GM21526 (cell line): ENCODE measurements at regions not wholly inside any gene's neighbourhood (a gene's known extent, or its start where the extent isn't known, plus 50 kb on each side); places are given as distances from the start of the nearest gene placed in this dataset.

ENCODE experiments used
- ATAC-seq: cut with Tn5 transposase; IDR thresholded peaks from one replicate; pipeline ENCODE4 v1.9.1; 2021; ENCODE audit warnings: moderate library complexity; ENCODE audit not compliant: unreplicated experiment, low FRiP score

DNA sequence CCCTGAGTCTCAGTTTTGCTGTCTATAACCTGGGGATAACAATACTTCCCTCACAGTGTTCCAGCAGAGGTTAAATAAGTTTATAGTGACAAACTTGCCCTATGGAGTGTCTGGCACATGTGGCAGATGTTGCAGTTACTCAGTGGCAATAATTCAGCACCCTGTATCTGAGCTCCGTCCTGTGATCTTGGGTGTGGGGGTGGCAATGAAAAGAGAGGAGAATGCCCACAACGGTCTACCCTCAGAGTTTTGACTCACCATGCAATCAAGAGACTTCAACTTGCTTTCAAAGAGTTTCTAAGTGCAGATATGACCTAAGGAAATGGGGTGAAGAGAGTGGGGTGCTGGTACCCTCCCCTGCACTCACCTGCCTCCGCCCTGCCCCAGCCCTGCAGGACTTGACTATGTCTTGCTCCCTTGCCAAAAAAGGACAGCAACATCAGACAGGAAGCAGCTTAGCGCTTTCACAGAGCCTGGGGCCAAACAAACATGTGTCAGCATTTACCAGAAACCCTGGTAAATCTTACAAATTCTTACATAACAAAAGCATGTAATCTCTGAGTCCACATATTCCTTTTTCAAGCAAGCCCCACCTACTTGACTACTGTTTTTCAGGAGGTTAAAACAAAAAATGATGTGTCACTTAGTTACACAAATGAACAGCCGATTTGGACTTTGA, 185.1 kb upstream of the CAMK1G start:
- ATAC-seq, result no peak

DNA sequence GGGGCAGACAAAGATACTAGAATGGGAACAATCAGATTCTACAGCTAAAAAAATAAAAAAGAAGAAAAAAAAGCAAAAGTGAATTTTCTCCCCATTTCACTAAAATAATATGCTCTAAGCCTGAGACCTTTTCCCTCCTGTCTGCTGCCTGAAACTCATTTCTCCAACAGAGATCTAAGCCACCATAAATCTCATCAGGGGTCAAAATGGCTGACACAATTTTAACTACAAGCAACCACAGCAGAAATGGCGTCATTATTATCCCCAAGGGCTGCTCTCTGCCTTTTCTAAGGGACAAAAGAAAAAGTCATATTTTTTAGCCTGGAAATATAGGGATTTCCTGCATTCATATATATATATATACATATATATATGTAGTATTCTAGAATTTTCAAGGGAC, 183.7 kb upstream of the CAMK1G start:
- no peak for ATAC-seq

DNA sequence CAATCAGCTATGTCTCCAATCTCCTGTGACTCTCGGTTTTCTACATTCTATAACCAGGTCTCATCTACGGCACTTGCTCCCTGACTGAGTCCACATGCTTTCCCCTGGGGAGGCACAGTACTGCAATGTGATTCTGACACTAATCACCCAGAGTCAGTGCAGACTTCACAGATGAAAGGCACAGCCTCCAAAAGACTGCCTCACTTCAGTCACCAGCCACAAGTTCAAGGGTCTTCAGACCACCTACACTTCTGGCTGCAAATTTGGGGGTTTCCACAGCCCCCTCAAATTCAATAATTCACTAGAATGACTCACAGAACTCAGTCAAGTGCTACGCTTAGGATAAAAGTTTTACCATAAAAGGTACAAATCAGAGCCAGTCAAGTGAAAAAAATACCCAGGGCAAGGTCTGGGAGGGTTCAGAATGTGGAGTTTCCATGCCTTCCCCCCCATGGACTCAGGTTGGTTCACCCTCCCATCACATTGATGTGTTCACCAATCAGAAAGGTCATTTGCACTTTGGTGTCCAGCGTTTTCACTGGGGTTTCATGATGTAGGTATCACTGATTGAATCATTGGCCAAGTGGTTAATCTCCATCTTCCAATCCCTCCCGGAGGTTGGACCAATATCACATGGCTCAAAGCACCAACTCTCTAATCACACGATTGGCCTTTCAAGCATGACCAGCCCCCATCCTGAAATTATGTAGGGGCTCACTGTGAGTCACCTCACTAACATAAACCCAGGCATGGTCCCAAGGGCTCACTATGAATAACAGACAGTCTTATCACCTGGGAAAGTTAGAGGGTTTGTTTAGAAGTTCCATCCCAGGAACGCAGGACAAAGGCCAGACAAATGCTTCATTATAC, 182.9 kb upstream of the CAMK1G start:
- no peak for ATAC-seq

DNA sequence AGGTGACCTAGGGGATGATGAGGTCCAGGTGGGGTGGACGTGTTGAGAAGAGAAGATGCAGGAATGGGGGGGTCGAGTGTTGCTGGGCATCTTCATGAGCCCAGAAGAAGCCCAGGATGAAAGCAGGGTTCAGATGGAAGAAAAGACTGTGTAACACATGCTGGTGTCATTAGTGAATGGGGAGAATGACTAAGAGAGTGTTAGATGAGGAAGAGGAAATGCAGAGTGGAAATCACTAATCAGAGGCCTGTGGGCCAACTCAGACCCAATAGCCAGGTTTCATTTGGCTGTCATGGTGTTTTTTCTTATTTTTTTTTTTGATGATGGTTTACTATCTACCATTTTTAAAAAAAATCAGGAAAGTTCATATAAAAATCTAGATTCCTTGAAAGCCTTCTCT, 180.8 kb upstream of the CAMK1G start:
- no peak for ATAC-seq

DNA sequence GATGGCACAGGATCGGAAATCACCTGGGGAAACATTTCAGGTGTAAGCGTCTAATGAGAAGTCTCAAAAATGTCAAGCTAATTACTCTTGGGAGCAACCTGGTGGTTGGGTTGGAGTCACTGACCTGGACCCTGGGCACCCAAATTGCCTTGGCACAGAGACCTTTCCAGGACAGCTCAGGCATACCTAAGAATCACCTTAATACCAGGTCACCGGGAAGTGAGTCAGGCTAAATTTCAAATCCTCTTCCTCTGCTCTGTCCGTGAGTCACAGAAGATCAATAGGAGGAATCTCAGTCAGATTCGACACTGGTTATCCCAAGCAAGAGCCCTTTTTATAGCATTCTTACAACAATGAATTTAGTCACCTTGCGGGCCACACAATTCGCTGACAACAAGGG, 179.6 kb upstream of the CAMK1G start:
- no peak for ATAC-seq

DNA sequence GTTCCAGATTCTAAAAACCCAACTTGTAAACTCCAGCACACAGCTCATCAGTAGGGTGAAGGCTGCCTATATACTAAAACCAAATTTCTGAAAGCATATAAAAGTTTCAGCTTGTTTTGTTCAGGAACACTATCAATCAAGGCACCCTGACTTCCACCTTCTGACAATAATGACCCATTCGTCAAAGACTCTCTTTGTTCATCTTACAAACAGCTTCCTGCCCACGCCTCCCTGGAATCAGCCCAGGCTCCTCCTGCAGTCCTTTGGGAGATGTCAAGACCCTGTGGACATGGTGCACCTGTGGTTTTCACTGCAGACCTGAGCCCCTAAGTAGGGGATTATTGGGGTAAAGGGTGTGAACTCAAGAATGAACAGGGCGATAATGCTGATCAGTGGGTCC, 178.9 kb upstream of the CAMK1G start:
- no peak for ATAC-seq

DNA sequence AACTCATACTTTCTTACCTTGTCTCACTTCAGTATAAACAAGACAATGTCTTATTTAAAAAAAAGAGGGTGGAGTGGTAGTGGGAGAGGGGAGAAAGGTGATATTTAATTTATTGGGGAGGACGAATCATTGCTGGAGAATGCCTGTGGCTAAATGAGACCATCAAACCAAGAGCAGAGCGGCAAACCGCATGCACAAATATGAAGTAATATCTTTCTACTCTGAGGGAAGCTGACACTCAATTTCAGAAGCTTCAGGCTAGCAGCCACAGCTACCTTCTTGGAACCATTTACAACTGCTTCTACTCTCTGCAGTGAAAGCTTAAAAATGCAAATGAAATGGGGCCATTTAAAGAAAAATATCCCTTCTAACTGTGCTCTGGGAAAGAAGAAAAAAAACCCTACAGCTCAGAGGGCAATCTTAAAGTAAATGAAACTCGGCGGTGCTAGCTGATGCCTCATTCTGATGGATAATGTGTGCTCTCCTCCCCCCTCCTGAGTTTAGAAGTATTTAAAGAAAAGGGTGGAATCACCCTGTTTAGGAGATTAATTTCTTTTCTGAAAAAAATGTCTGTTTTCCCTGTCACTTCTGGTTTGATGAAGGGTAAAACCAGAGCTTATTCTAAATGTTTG, 178.2 kb upstream of the CAMK1G start:
- ATAC-seq, result no peak

DNA sequence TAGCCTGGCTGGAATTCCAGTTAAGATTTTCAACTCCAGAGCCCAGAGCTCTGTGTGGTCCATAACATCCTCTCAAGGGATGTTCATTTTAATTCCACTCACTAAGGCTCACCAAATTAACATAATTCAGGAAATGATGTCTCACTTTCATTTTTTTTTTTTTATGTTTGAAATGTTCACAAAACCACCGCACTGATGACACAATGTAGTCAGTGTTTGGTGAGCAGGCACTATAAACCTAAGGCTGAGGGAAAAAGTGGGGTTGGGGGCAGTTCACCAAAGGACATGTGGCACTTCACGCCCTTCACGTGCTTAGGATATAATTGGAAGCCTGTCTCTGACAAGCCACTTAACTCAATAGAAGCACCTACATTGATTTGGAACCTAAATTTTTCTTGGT, 177.3 kb upstream of the CAMK1G start:
- ATAC-seq, result no peak

DNA sequence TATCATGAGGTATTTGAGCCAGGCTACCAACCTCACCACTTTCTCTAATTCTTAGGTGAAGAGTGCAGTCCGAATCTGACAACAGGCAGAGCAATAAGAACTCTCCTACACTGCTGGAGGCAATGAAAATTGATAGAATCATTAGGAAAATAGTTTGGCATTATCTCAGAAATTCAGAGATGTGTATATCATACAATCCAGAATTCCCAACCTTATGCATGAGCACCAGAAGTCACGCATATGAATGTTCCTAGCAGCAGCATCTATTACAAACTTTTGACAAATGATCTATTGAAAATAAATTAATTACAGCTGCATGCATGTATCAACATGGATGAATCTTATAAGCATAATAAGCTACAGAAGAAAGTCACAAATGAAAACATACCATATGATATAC, 176.9 kb upstream of the CAMK1G start:
- ATAC-seq, result no peak

DNA sequence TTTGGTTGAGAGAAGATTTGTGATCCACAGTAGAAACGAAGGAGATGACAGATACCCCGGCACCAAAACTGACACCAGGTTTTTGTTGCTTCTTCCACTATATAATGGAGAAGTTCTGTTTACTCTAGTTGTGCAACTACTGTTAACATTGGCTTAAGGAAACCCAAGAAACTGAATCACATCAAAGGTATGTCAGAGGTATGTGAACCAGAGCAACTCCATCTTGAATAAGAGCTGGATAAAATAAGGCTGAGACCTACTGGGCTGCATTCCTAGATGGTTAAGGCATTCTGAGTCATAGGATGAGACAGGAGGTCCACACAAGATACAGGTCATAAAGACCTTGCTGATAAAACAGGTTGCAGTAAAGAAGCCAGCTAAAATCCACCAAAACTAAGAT, 173.7 kb upstream of the CAMK1G start:
- ATAC-seq, result no peak

DNA sequence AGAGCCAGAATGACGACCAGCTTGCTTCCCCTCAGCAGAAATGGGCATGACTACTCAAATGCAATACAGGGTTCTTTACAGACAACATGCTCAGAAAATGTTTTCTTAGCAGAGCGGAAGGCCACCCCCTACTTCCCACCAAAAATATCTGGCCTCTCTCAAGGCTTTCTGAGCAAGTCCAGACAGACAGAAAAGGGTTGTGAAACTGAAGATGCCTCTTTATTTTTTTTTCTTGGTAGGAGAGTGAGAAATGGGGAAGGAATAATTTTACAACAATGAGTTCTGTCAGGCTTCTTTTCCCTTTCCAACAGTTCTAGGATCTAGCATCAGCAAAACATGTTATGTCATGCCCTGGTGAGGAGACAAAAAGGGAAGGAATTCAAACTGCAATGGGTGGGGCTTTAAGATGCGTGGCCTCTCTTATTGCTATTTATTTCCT, 172.0 kb upstream of the CAMK1G start:
- no peak for ATAC-seq

DNA sequence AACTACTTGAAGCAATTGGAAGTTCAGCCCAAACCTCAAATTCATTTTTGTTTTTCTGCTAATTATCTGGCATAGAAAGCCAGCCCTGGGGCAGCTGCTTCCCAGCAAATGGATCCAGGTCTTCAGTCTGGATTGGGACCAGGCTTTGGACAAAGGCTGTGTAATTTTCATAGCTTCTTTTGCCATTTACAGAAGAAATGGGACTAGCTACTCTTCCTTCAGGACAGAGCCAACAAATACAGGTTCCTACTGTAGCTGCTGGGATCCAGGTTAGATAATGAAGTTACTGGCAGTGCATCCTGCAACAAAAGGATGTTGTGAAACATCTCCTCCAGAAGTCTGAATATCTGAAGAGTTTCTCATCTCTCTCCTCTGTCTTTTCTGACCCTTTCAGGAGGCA, 171.5 kb upstream of the CAMK1G start:
- no peak for ATAC-seq

DNA sequence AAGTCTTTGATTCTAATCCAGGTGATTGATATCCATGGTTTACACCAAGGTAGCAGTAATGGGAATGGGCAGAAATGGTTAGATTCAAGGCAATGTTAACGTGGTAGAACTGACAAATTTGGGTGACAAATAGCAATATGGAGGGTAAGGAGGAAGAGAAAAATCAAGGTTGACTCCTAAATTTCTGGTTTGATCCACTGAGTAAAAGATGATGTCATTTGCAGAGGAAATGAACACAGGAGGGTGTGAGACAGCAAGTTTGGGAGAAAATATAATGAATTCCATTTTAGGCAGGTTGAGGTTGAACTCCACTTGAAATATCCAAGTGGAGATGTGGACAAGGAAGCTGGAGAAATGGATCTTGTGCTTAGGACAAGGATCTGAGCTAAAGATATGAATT, 170.9 kb upstream of the CAMK1G start:
- no peak for ATAC-seq

DNA sequence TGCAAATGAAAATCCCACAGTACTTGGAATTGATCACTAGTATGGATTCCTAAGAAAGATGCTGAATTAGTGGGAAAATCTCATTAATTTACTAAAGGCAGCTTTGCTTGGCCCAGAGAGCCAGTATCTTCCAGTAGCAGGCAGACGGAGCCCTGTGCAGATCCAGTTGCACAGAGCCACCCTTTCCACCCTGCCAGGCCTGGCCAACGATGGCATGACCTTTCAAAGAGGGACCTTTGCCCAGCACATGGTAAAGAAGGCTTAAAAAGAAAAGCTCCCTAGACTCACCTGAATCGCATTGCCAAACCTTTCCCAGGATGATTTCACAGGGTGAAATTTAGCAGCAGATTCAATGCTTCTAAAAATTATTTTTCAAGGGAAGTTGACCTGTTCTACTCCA, 170.5 kb upstream of the CAMK1G start:
- no peak for ATAC-seq

DNA sequence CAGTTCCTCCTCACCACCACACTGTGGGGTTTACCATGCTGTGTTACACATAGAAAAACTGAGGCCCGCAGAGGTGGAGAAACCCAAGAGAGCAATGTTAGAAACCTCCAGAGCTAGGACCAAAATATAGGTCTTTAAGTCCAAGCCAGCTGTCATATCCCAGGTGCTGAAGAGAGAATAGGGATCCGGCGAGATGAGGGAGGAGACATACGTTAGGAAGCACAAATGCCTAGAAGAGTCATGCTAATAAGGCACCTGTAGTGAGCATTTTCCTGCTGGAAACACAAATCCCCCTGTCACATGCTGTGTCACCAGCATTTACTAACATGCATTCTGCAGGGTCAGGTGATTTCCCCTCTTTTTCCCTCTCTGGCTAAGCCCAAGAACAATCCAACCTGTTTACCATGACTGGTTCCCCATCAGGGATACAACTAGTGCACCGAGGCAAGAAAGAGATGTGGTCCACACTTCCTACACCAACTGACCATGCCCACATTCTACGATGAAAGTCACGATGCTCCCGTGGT, 168.6 kb upstream of the CAMK1G start:
- no peak for ATAC-seq

DNA sequence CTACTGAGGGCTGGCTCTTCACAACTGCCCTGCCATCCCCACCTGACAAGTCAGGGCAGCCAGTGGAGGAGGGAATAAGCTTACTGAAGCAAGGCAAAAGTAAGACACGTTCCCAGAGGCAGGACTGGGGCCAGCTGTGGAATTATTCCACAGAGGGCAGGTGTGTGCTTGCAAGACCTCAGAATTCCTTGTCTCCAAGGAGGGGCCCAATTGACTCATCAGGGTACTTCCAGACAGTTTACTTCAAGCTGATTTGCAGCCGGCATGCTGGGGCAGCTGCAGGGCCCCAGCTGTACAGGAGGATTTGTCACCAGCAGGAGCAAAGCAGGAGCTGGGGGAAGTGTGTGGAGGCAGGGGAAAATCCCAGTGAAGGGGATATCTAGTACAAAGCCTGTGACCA, 167.5 kb upstream of the CAMK1G start:
- ATAC-seq, result no peak

DNA sequence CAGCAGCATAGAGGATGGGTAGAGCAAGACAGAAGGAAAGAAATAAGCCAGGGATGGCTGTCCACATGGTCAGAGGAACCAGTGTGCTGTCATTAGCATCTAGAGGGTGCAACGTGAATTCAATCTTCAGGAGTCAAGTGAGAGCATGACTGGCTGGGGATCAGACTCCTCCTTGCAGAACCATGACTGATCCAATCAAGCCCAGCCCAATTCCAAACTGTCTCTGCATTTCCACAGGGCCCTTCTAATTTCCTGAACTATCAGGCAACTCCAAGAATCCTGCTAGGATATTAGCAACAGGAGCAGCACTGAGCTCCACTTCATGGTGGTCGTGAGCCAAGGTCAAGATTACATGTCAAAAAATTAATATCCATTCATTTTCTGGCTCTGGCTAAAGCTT, 166.8 kb upstream of the CAMK1G start:
- ATAC-seq, result no peak

DNA sequence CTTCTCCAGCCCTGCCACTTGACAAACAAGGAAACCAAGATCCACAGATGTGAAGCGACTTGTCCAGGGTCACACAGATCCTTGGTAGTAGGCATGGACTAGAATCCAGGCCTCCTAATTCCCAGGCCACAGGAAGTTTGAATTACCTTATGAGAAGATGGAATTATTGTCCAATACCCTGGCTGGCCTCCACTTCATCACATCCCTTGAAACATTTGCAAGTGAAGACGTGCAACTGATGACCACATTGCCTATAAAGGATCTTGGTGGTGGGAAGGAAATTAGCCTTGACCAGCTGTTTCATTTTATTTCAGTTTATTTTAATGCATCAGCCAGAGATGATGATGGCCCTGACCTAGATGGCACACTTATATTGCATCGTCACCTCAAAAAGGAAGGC, 165.8 kb upstream of the CAMK1G start:
- no peak for ATAC-seq

DNA sequence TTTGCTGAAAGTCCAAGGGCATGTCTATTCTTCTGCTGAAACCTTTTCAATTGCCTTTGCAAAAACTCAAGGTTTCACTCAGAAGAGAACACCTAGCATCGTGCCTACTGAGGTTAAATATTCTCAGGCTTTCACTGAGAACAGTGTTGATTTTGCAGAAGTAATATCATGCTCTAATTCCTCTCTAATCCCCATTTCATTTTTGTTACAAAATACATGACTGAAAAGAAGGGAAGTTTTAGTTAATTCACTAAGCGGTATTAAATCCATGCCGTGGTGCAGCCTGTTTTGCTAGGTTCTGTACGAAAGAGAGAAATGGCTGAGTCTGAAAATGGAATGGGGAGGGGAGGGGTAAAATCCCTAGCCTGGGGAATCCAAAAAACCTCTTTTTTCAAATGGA, 163.2 kb upstream of the CAMK1G start:
- no peak for ATAC-seq

DNA sequence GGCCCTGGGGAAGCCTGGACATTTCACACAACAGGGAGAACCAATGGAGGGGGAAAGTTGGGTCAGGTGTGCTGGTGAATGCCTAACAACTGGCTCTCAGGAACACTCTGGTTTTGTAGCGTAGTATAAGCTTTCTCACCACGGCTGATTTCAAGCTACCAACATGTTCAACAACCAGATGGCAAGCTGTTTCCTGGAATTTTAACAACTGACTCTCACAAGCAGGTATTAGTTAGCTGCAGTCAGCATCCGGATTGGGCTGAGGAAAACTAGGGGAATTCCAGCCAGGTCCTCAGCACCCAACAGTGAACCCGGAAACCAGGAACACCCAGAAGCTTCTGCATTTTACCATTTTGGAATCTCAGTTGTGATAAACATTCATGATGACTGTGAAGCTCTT, 162.3 kb upstream of the CAMK1G start:
- no peak for ATAC-seq

DNA sequence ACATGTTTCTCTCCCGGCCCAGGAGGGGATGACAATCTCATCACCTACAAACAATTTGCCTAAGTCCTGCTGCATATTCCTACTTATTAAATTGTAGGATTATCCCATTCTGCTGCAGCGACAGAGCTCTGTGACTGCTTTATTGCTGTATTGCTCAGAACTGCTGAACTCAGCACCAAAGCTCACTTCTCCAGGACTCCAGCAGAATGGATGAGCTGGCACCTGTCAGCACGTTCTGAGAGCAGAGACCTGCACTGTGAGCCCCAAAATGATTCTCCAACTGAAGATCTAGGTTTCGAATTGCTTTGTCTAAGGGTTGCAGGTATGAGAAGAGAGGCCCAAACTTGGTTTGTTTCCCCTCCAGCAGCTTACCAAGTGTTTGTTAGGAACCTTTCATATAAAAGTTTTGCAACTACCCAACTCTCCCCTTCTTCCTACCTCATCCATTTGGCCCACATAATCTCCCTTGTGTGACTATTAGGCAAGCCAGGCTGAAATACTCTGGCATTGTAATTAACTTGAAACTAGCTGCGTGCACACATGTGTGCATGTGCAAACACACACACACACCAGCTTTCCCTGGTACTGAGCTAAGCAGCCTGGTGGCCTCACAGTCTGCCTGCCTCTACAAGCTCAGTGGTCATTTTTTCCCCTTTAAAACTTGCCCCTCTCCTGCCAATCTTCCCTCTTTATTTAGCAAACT, 161.4 kb upstream of the CAMK1G start:
- ATAC-seq, result no peak
